ENCODE measurements at regions not wholly inside any gene's neighbourhood (a gene's known extent, or its start where the extent isn't known, plus 50 kb on each side); places are given as distances from the start of the nearest gene placed in this dataset.

- H3K36me3 ChIP-seq: no peaks in the 10 kb centered on the region
- no peaks in the 10 kb centered on the region for H3K27me3 ChIP-seq
- DNase-seq (ENCODE audit: low spot score in 2 of 2): no peak
- H3K4me1 ChIP-seq: peaks cover 0 to 37% (median 0%) of the 10 kb centered on the region in 4 donors
- WGBS, 2 donors: 76 to 79% methylated on average over 5 of the region's 5 CpGs
- no peak overlapping the region for H3K4me3 ChIP-seq
- no peaks in the 10 kb centered on the region for H3K9me3 ChIP-seq
- no peak for TF ChIP-seq EP300 (IDR thresholded peaks at IDR 0.05)
- no peak for TF ChIP-seq POLR2A (IDR thresholded peaks at IDR 0.05)
- TF ChIP-seq CTCF (IDR thresholded peaks at IDR 0.05): no peak
- no peak overlapping the region for H3K27ac ChIP-seq
These were observed 139.2 kb downstream of the GLI2 start for GRCh38 chr2:120874888-120875275.

GRCh38 chr2:120875431-120875830 is 139.8 kb downstream of the GLI2 start:
- no peaks in the 10 kb centered on the region for H3K36me3 ChIP-seq
- no peaks in the 10 kb centered on the region for H3K9me3 ChIP-seq
- H3K27ac ChIP-seq: no peak overlapping the region
- TF ChIP-seq POLR2A (IDR thresholded peaks at IDR 0.05) (no peak), EP300 (IDR thresholded peaks at IDR 0.05) (no peak), CTCF (IDR thresholded peaks at IDR 0.05) (no peak)
- H3K4me1 ChIP-seq: peaks cover 0 to 42% (median 0%) of the 10 kb centered on the region in 4 donors
- WGBS, 2 donors: 58 to 63% methylated on average over 11 of the region's 11 CpGs
- H3K4me3 ChIP-seq: no peak overlapping the region
- no peak for DNase-seq (ENCODE audit: low spot score in 2 of 2)
- H3K27me3 ChIP-seq: no peaks in the 10 kb centered on the region

GRCh38 chr2:120876526-120877280 is 141.0 kb downstream of the GLI2 start:
- Histone ChIP-seq H3K9me3 (no peaks in the 10 kb centered on the region), H3K4me1 (peaks cover 0 to 47% (median 0%) of the 10 kb centered on the region in 4 donors), H3K36me3 (no peaks in the 10 kb centered on the region), H3K27ac (no peak overlapping the region), H3K4me3 (no peak overlapping the region), H3K27me3 (no peaks in the 10 kb centered on the region)
- TF ChIP-seq EP300 (IDR thresholded peaks at IDR 0.05) (no peak), CTCF (IDR thresholded peaks at IDR 0.05) (no peak), POLR2A (IDR thresholded peaks at IDR 0.05) (no peak)
- DNase-seq (ENCODE audit: low spot score in 2 of 2): no peak
- WGBS, 2 donors: 77 to 84% methylated on average over 11 of the region's 11 CpGs

- no peak overlapping the region for H3K27ac ChIP-seq
- H3K4me1 ChIP-seq: peaks cover 0 to 54% (median 0%) of the 10 kb centered on the region in 4 donors
- H3K4me3 ChIP-seq: no peak overlapping the region
- no peaks in the 10 kb centered on the region for H3K9me3 ChIP-seq
- WGBS, 2 donors: 85 to 93% methylated on average over 7 of the region's 7 CpGs
- H3K27me3 ChIP-seq: no peaks in the 10 kb centered on the region
- H3K36me3 ChIP-seq: no peaks in the 10 kb centered on the region
- no peak for DNase-seq (ENCODE audit: low spot score in 2 of 2)
- TF ChIP-seq POLR2A (IDR thresholded peaks at IDR 0.05): no peak
- no peak for TF ChIP-seq EP300 (IDR thresholded peaks at IDR 0.05)
- no peak for TF ChIP-seq CTCF (IDR thresholded peaks at IDR 0.05)
These were observed 141.7 kb downstream of the GLI2 start for GRCh38 chr2:120877409-120877808.

GRCh38 chr2:120878970-120879369 is 143.3 kb downstream of the GLI2 start:
- H3K9me3 ChIP-seq: no peaks in the 10 kb centered on the region
- no peak overlapping the region for H3K27ac ChIP-seq
- WGBS, 2 donors: 78 to 84% methylated on average over 7 of the region's 7 CpGs
- peaks cover 0 to 54% (median 0%) of the 10 kb centered on the region in 4 donors for H3K4me1 ChIP-seq
- no peak for TF ChIP-seq POLR2A (IDR thresholded peaks at IDR 0.05)
- no peak for TF ChIP-seq EP300 (IDR thresholded peaks at IDR 0.05)
- TF ChIP-seq CTCF (IDR thresholded peaks at IDR 0.05): no peak
- H3K4me3 ChIP-seq: no peak overlapping the region
- H3K36me3 ChIP-seq: no peaks in the 10 kb centered on the region
- H3K27me3 ChIP-seq: no peaks in the 10 kb centered on the region
- no peak for DNase-seq (ENCODE audit: low spot score in 2 of 2)
